Nephron progenitor cell (in vitro differentiated cells): ENCODE measurements at regions not wholly inside any gene's neighbourhood (a gene's known extent, or its start where the extent isn't known, plus 50 kb on each side); places are given as distances from the start of the nearest gene placed in this dataset.

Experiments
- DNase-seq: peaks from one replicate; pipeline ENCODE4 v3.0.0; 2021
- H3K27ac Mint-ChIP-seq: 2 replicates; pipeline ENCODE4 v1.8.0; 2021; ENCODE audit warnings: mild to moderate bottlenecking, moderate library complexity, mixed read lengths
- H3K27me3 Mint-ChIP-seq: 2 replicates; pipeline ENCODE4 v1.8.0; 2021; ENCODE audit warnings: mild to moderate bottlenecking, low read depth, mixed read lengths; ENCODE audit not compliant: poor library complexity
- H3K36me3 Mint-ChIP-seq: 2 replicates; pipeline ENCODE4 v1.8.0; 2021; ENCODE audit warnings: low read depth, mixed read lengths
- H3K4me1 Mint-ChIP-seq: 2 replicates; pipeline ENCODE4 v1.8.0; 2021; ENCODE audit warnings: mixed read lengths
- H3K4me3 Mint-ChIP-seq: 2 replicates; pipeline ENCODE4 v1.8.0; 2021; ENCODE audit warnings: mild to moderate bottlenecking, moderate library complexity, mixed read lengths
- H3K9me3 Mint-ChIP-seq: 2 replicates; pipeline ENCODE4 v1.8.0; 2021; ENCODE audit warnings: mild to moderate bottlenecking, moderate library complexity, mixed read lengths
- CTCF ChIP-seq: fragments of 200-600 bp; sonication (generic); IDR thresholded peaks from 2 replicates; pipeline ENCODE4 v1.5.0; 2021; ENCODE audit warnings: antibody characterized with exemption

- H3K27ac Mint-ChIP-seq = no peak overlapping the region
- no peak overlapping the region for H3K4me3 Mint-ChIP-seq
- DNase-seq = no peak
These were observed 1937.8 kb downstream of the PCDH7 start for GRCh38 chr4:32658019-32658418.

GRCh38 chr4:32661229-32661628 is 1941.1 kb downstream of the PCDH7 start:
- no peak overlapping the region for H3K27ac Mint-ChIP-seq
- no peaks in the 10 kb centered on the region for H3K4me1 Mint-ChIP-seq
- no peak for TF ChIP-seq CTCF
- no peaks in the 10 kb centered on the region for H3K36me3 Mint-ChIP-seq
- H3K4me3 Mint-ChIP-seq = no peak overlapping the region
- no peaks in the 10 kb centered on the region for H3K27me3 Mint-ChIP-seq
- H3K9me3 Mint-ChIP-seq = no peaks in the 10 kb centered on the region
- DNase-seq = no peak

More at GRCh38 chr4:32658019-32658418, 1937.8 kb downstream of the PCDH7 start:
- H3K9me3 Mint-ChIP-seq = no peaks in the 10 kb centered on the region
- H3K27me3 Mint-ChIP-seq = no peaks in the 10 kb centered on the region
- no peaks in the 10 kb centered on the region for H3K4me1 Mint-ChIP-seq
- H3K36me3 Mint-ChIP-seq = no peaks in the 10 kb centered on the region
- TF ChIP-seq CTCF = no peak

- H3K9me3 Mint-ChIP-seq = no peaks in the 10 kb centered on the region
- H3K36me3 Mint-ChIP-seq = no peaks in the 10 kb centered on the region
- TF ChIP-seq CTCF = no peak
- no peaks in the 10 kb centered on the region for H3K27me3 Mint-ChIP-seq
- no peak for DNase-seq
- no peak overlapping the region for H3K4me3 Mint-ChIP-seq
- H3K4me1 Mint-ChIP-seq = no peaks in the 10 kb centered on the region
- H3K27ac Mint-ChIP-seq = no peak overlapping the region
These were observed 1942.6 kb downstream of the PCDH7 start for GRCh38 chr4:32662803-32663202.

DNA sequence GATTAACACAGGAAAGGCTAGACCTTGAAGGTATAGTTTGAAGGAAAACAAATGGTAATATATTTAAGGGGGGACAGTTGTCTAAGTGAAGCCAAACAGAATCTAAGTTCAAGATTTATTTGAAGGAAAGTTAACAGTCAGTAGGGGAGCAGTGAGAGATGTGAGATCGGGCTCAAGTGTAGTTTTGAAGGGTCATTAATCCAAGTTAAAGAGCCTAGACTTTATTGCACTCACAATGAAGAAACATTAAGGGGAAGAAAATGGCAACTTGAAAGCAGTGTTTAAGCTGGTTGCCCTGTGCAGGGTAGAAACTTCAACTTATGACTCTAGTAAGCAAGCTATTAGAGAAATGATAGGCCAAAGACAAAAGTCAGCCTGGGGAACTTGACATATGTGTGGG is 1952.2 kb downstream of the PCDH7 start:
- Mint-ChIP-seq H3K9me3 (peaks cover 11% of the 10 kb centered on the region), H3K27me3 (peaks cover 2% of the 10 kb centered on the region), H3K27ac (no peak overlapping the region), H3K4me1 (peaks cover 7% of the 10 kb centered on the region), H3K4me3 (no peak overlapping the region), H3K36me3 (no peaks in the 10 kb centered on the region)
- DNase-seq = no peak
- TF ChIP-seq CTCF = no peak

GRCh38 chr4:32680946-32681345 is 1960.8 kb downstream of the PCDH7 start:
- H3K27ac Mint-ChIP-seq = no peak overlapping the region
- no peaks in the 10 kb centered on the region for H3K4me1 Mint-ChIP-seq
- no peak overlapping the region for H3K4me3 Mint-ChIP-seq
- TF ChIP-seq CTCF = no peak
- H3K9me3 Mint-ChIP-seq = peaks cover 3% of the 10 kb centered on the region
- DNase-seq = no peak
- H3K27me3 Mint-ChIP-seq = peaks cover 6% of the 10 kb centered on the region
- no peaks in the 10 kb centered on the region for H3K36me3 Mint-ChIP-seq

DNA sequence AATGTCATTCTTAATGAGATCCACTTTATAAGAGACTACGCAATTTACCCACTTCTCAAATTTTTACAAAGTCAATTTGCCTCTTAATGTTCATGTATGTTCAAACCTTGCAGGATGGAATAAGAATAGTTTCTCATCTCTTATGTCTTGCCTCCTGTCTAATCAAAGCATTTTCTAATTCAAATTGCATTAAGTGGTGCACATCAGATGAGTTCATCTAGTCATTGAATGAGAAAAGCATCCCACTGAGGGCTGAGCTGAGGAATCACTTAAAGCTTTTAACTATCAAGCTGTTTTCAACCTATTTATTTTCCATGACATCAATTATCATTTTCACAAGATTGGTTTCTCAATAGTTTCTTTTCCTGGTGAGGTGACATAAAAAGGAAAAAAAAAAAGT is 1964.0 kb downstream of the PCDH7 start:
- Mint-ChIP-seq H3K4me3 (no peak overlapping the region), H3K27me3 (peaks cover 4% of the 10 kb centered on the region), H3K4me1 (no peaks in the 10 kb centered on the region), H3K36me3 (no peaks in the 10 kb centered on the region), H3K9me3 (peaks cover 3% of the 10 kb centered on the region), H3K27ac (no peak overlapping the region)
- TF ChIP-seq CTCF = no peak
- DNase-seq = no peak
